Tibial artery (tissue), 4 donors: ENCODE measurements at regions not wholly inside any gene's neighbourhood (a gene's known extent, or its start where the extent isn't known, plus 50 kb on each side); places are given as distances from the start of the nearest gene placed in this dataset.

Experiments
- DNase-seq, 2 donors: peaks; one replicate each; pipeline ENCODE4 v3.0.0-alpha.2; 2019
- H3K27ac ChIP-seq, 2 donors: fragments of 200-600 bp; sonication (generic) in 1 of 2; 1 replicate in 1 of 2; 2 replicates in 1 of 2; pipeline ENCODE4 v1.5.1; 2018 to 2019; ENCODE audit warnings: mild to moderate bottlenecking in 1 of 2
- H3K27me3 ChIP-seq, 2 donors: fragments of 200-600 bp; sonication (generic) in 1 of 2; one replicate each; pipeline versions ENCODE4 v1.5.1 to v1.6.0; 2016 to 2019
- H3K36me3 ChIP-seq, 3 donors: fragments of 200-600 bp; sonication (generic) in 2 of 3; one replicate each; pipeline ENCODE4 v1.5.1; 2016 to 2019; ENCODE audit warnings: mild to moderate bottlenecking in 2 of 3
- H3K4me1 ChIP-seq, 4 donors: fragments of 200-600 bp; sonication (generic) in 2 of 4; 1 replicate in 3 of 4; 2 replicates in 1 of 4; pipeline ENCODE4 v1.5.1; 2016 to 2019
- H3K4me3 ChIP-seq, 2 donors: fragments of 200-600 bp; sonication (generic) in 1 of 2; 1 replicate in 1 of 2; 2 replicates in 1 of 2; pipeline ENCODE4 v1.5.1; 2018 to 2019; ENCODE audit warnings: mild to moderate bottlenecking in 2 of 2
- H3K9me3 ChIP-seq, 3 donors: fragments of 200-600 bp; sonication (generic) in 1 of 3; one replicate each; pipeline ENCODE4 v1.5.1; 2016 to 2019
- CTCF ChIP-seq, 2 experiments: fragments of 200-600 bp in 1 of 2; fragments of 450-650 bp in 1 of 2; IDR thresholded peaks; one replicate each; pipeline ENCODE4 v1.5.1; 2017 to 2019; ENCODE audit warnings: antibody characterized with exemption in 2 of 2, mild to moderate bottlenecking in 1 of 2, moderate library complexity in 1 of 2
- intact Hi-C: fragments of 100-400 bp; cut with DNase I; formaldehyde crosslinking; loops from one replicate; pipeline ENCODE4 v1.15.0; 2023; ENCODE audit warnings: low total_unique reads

- DNase-seq = no peak
- Histone ChIP-seq H3K36me3 (no peaks in the 10 kb centered on the region), H3K4me1 (peaks cover 0 to 12% (median 2%) of the 10 kb centered on the region in 4 donors), H3K27me3 (no peaks in the 10 kb centered on the region), H3K27ac (no peak overlapping the region), H3K9me3 (peaks cover 0 to 3% (median 0%) of the 10 kb centered on the region in 3 donors), H3K4me3 (no peak overlapping the region)
- TF ChIP-seq CTCF (IDR thresholded peaks at IDR 0.05) = no peak
- intact Hi-C loops = no loop called here
Observed at GRCh38 chr10:3438606-3439005, 266.0 kb upstream of the PITRM1 start.

- intact Hi-C loops = no loop called here
- no peak overlapping the region for H3K27ac ChIP-seq
Observed at GRCh38 chr10:3435671-3436070, 263.1 kb upstream of the PITRM1 start.

GRCh38 chr10:3433988-3434387 lies 261.4 kb upstream of the PITRM1 start:
- Histone ChIP-seq H3K36me3 (no peaks in the 10 kb centered on the region), H3K27ac (no peak overlapping the region), H3K4me1 (peaks cover 0 to 21% (median 4%) of the 10 kb centered on the region in 4 donors), H3K4me3 (no peak overlapping the region), H3K27me3 (no peaks in the 10 kb centered on the region), H3K9me3 (peaks cover 0 to under 1% (median 0%) of the 10 kb centered on the region in 3 donors)
- intact Hi-C loops = no loop called here
- no peak for TF ChIP-seq CTCF (IDR thresholded peaks at IDR 0.05)
- DNase-seq = no peak

More at GRCh38 chr10:3435671-3436070, 263.1 kb upstream of the PITRM1 start:
- Histone ChIP-seq H3K4me1 (peaks cover 0 to 21% (median 4%) of the 10 kb centered on the region in 4 donors), H3K27me3 (no peaks in the 10 kb centered on the region), H3K36me3 (no peaks in the 10 kb centered on the region), H3K4me3 (no peak overlapping the region), H3K9me3 (peaks cover 0 to 3% (median 0%) of the 10 kb centered on the region in 3 donors)
- no peak for TF ChIP-seq CTCF (IDR thresholded peaks at IDR 0.05)
- DNase-seq = no peak

GRCh38 chr10:3433131-3433530 lies 260.5 kb upstream of the PITRM1 start:
- DNase-seq = no peak

GRCh38 chr10:3432081-3432825 lies 259.7 kb upstream of the PITRM1 start:
- DNase-seq = no peak
- Histone ChIP-seq H3K36me3 (no peaks in the 10 kb centered on the region), H3K27me3 (no peaks in the 10 kb centered on the region), H3K4me1 (peaks cover 0 to 17% (median 4%) of the 10 kb centered on the region in 4 donors), H3K4me3 (no peak overlapping the region), H3K9me3 (no peaks in the 10 kb centered on the region), H3K27ac (no peak overlapping the region)
- intact Hi-C loops = no loop called here
- TF ChIP-seq CTCF (IDR thresholded peaks at IDR 0.05) = peak; percentile 23 to 27

More at GRCh38 chr10:3433131-3433530, 260.5 kb upstream of the PITRM1 start:
- peaks cover 0 to 21% (median 4%) of the 10 kb centered on the region in 4 donors for H3K4me1 ChIP-seq
- TF ChIP-seq CTCF (IDR thresholded peaks at IDR 0.05) = no peak
- no peaks in the 10 kb centered on the region for H3K27me3 ChIP-seq
- H3K36me3 ChIP-seq = no peaks in the 10 kb centered on the region
- no peak overlapping the region for H3K4me3 ChIP-seq
- intact Hi-C loops = no loop called here
- H3K27ac ChIP-seq = no peak overlapping the region
- H3K9me3 ChIP-seq = no peaks in the 10 kb centered on the region
